Right lobe of liver (tissue), 4 donors: ENCODE measurements at regions not wholly inside any gene's neighbourhood (a gene's known extent, or its start where the extent isn't known, plus 50 kb on each side); places are given as distances from the start of the nearest gene placed in this dataset.

Experiments
- POLR2A ChIP-seq: fragments of 450-650 bp; IDR thresholded peaks from one replicate; pipeline ENCODE4 v1.6.1; 2017; ENCODE audit warnings: antibody characterized with exemption, mild to moderate bottlenecking
- TF ChIP-seq, protein P1 (sequence below), 4 donors: fragments of 200-600 bp in 3 of 4; fragments of 450-650 bp in 1 of 4; IDR thresholded peaks; one replicate each; pipeline versions ENCODE4 v1.5.1 to v1.8.0; 2016 to 2022; ENCODE audit warnings: antibody characterized with exemption in 4 of 4, mild to moderate bottlenecking in 2 of 4
- donor health status: DM: no; HTN: no; CAD: no.
- donor health status: DM: no; HTN: no; CAD: no.
- donor health status: DM: no; HTN: yes; CAD: no.

DNA sequence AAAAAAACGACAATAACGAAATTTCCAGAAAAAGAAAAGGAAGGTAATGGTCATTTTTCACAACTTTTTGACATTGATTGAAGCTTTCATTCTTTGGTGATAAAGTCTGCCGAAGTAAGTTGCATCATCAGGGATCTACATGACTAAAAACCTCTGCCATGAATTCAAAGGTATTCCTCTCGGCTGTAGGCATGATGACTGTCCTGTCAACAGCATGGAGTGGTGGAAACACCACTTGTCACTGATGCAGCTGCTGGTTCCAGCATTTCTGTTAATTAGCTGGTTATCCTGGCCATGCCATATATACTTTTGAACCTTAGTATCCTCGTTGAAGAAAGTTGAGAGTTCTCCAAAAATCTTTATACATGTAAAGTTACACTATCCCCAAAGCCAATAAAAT lies 859.0 kb upstream of the ARPP21 start:
- no peak for TF ChIP-seq POLR2A
- TF ChIP-seq, protein P1, sequence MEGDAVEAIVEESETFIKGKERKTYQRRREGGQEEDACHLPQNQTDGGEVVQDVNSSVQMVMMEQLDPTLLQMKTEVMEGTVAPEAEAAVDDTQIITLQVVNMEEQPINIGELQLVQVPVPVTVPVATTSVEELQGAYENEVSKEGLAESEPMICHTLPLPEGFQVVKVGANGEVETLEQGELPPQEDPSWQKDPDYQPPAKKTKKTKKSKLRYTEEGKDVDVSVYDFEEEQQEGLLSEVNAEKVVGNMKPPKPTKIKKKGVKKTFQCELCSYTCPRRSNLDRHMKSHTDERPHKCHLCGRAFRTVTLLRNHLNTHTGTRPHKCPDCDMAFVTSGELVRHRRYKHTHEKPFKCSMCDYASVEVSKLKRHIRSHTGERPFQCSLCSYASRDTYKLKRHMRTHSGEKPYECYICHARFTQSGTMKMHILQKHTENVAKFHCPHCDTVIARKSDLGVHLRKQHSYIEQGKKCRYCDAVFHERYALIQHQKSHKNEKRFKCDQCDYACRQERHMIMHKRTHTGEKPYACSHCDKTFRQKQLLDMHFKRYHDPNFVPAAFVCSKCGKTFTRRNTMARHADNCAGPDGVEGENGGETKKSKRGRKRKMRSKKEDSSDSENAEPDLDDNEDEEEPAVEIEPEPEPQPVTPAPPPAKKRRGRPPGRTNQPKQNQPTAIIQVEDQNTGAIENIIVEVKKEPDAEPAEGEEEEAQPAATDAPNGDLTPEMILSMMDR (IDR thresholded peaks at IDR 0.05) = no peak
